Transverse colon (tissue), 3 donors: ENCODE measurements at regions not wholly inside any gene's neighbourhood (a gene's known extent, or its start where the extent isn't known, plus 50 kb on each side); places are given as distances from the start of the nearest gene placed in this dataset.

ENCODE experiments used
- CTCF ChIP-seq, 5 experiments: fragments of 200-600 bp in 3 of 5; fragments of 450-650 bp in 2 of 5; sonication (generic) in 3 of 5; IDR thresholded peaks; 1 replicate in 2 of 5; 2 replicates in 3 of 5; pipeline ENCODE4 v1.5.1; 2016 to 2017; ENCODE audit warnings: antibody characterized with exemption in 5 of 5, inconsistent platforms in 3 of 5, mild to moderate bottlenecking in 2 of 5, moderate library complexity in 1 of 5
- POLR2A ChIP-seq: fragments of 450-650 bp; IDR thresholded peaks from one replicate; pipeline ENCODE4 v1.6.1; 2016; ENCODE audit warnings: antibody characterized with exemption, mild to moderate bottlenecking, moderate library complexity

- TF ChIP-seq POLR2A (no peak), CTCF (IDR thresholded peaks at IDR 0.05) (no peak)
These were observed 89.5 kb upstream of the RUNX3 start for GRCh38 chr1:25019337-25020172.
